ENCODE measurements at regions not wholly inside any gene's neighbourhood (a gene's known extent, or its start where the extent isn't known, plus 50 kb on each side); places are given as distances from the start of the nearest gene placed in this dataset.

GRCh38 chr18:55031164-55031563 lies 71.9 kb upstream of the CCDC68 start:
- TF ChIP-seq REST (IDR thresholded peaks at IDR 0.05; ENCODE audit: low read depth) (no peak), CTCF (IDR thresholded peaks at IDR 0.05 in 2 of 3, conservative IDR thresholded peaks at IDR 0.05 in 1 of 3; ENCODE audit: borderline replicate concordance in 1 of 3, insufficient read depth in 1 of 3, low read depth in 2 of 3, low read length in 2 of 3) (no peak)

Data from HCT116 (cell line).